LNCaP clone FGC (cell line): ENCODE measurements at regions not wholly inside any gene's neighbourhood (a gene's known extent, or its start where the extent isn't known, plus 50 kb on each side); places are given as distances from the start of the nearest gene placed in this dataset.

Experiments used
- DNase-seq: peaks from one replicate; pipeline ENCODE4 v3.0.0-alpha.2; 2011; ENCODE audit warnings: low read depth
- H3K4me3 ChIP-seq: 2 replicates; pipeline ENCODE4 v1.5.1; 2011; ENCODE audit warnings: mild to moderate bottlenecking, low read depth, low read length, control low read depth
- CTCF ChIP-seq: IDR thresholded peaks from 2 replicates; pipeline ENCODE4 v1.5.1; 2012; ENCODE audit warnings: mild to moderate bottlenecking; ENCODE audit not compliant: control insufficient read depth, insufficient read depth; ENCODE audit errors: extremely low read depth

- no peak for DNase-seq
- TF ChIP-seq CTCF = no peak
- H3K4me3 ChIP-seq = no peak overlapping the region
Measured at GRCh38 chr3:25145176-25145575, 282.9 kb upstream of the RARB start.

- H3K4me3 ChIP-seq = no peak overlapping the region
- no peak for TF ChIP-seq CTCF
- DNase-seq = no peak
Measured at GRCh38 chr3:25150199-25150598, 277.9 kb upstream of the RARB start.

GRCh38 chr3:25151281-25151902, 276.7 kb upstream of the RARB start:
- TF ChIP-seq CTCF = no peak
- no peak overlapping the region for H3K4me3 ChIP-seq
- DNase-seq = no peak

GRCh38 chr3:25151903-25152295, 276.2 kb upstream of the RARB start:
- no peak overlapping the region for H3K4me3 ChIP-seq
- DNase-seq = no peak
- no peak for TF ChIP-seq CTCF

- no peak for DNase-seq
- H3K4me3 ChIP-seq = no peak overlapping the region
- no peak for TF ChIP-seq CTCF
Measured at GRCh38 chr3:25153136-25153535, 274.9 kb upstream of the RARB start.

- DNase-seq = no peak
- no peak overlapping the region for H3K4me3 ChIP-seq
- no peak for TF ChIP-seq CTCF
Measured at GRCh38 chr3:25153561-25153960, 274.5 kb upstream of the RARB start.
